A549 (cell line): ENCODE measurements at regions not wholly inside any gene's neighbourhood (a gene's known extent, or its start where the extent isn't known, plus 50 kb on each side); places are given as distances from the start of the nearest gene placed in this dataset.

ENCODE experiments used
- ATAC-seq, 2 experiments: fragments of 200-7000 bp in 1 of 2; fragments of >200 bp in 1 of 2; cut with Nextera tagmentation in 1 of 2; cut with Tn5 transposase in 1 of 2; 3 replicates each; pipeline versions ENCODE4 v1.8.0 to v1.9.1; 2018 to 2020; ENCODE audit warnings: mild to moderate bottlenecking in 1 of 2, moderate library complexity in 1 of 2
- CTCF ChIA-PET: fragments of 300-600 bp; sonication (Branson Sonifier 250); formaldehyde crosslinking; extraction: SDS; loops from one replicate; lab custom pipeline; 2021; ENCODE audit warnings: antibody characterized with exemption, inconsistent platforms; lab: Yijun Ruan, JAX
- POLR2A ChIA-PET: fragments of 350-600 bp; formaldehyde crosslinking; extraction: SDS; loops from one replicate; lab custom pipeline; 2021; ENCODE audit warnings: antibody characterized with exemption, inconsistent platforms; lab: Yijun Ruan, JAX
- DNase-seq, 2 experiments: peaks; one replicate each; pipeline versions ENCODE4 v3.0.0 to v3.0.0-alpha.2; 2011 to 2016; ENCODE audit warnings: low read depth in 1 of 2, low spot score in 1 of 2
- FAIRE-seq: peaks from 2 replicates; lab custom pipeline; 2011; peaks lifted over from hg19 to GRCh38; lab: Jason Lieb, UNC
- H3K27ac ChIP-seq, 2 experiments: fragments of >200 bp; sonication (Bioruptor Twin); formaldehyde crosslinking; 3 replicates each; pipeline ENCODE4 v1.5.1; 2016 to 2017
- H3K4me1 ChIP-seq: fragments of >200 bp; sonication (Bioruptor Twin); formaldehyde crosslinking; 3 replicates; pipeline ENCODE4 v1.6.1; 2016
- H3K4me2 ChIP-seq: fragments of >200 bp; sonication (Bioruptor Twin); formaldehyde crosslinking; 3 replicates; pipeline ENCODE4 v1.6.1; 2016
- H3K4me3 ChIP-seq: fragments of >200 bp; sonication (Bioruptor Twin); formaldehyde crosslinking; 3 replicates; pipeline ENCODE4 v1.5.1; 2016
- H3K9me3 ChIP-seq: fragments of >200 bp; sonication (Bioruptor Twin); formaldehyde crosslinking; 3 replicates; pipeline ENCODE4 v1.6.1; 2016
- BCL3 ChIP-seq: fragments of >200 bp; sonication (Bioruptor Twin); formaldehyde crosslinking; IDR thresholded peaks from 3 replicates; pipeline ENCODE4 v1.6.1; 2016
- CBX2 ChIP-seq: fragments of 200-600 bp; sonication (generic); IDR thresholded peaks from 2 replicates; pipeline ENCODE4 v1.6.1; 2016; ENCODE audit warnings: low read depth, mild to moderate bottlenecking, borderline replicate concordance
- CHD4 ChIP-seq: fragments of 200-600 bp; sonication (generic); IDR thresholded peaks from 2 replicates; pipeline ENCODE4 v1.6.1; 2016; ENCODE audit warnings: antibody characterized with exemption, mild to moderate bottlenecking, borderline replicate concordance
- EHF ChIP-seq: fragments of 250-450 bp; sonication (Bioruptor Pico); IDR thresholded peaks from 2 replicates; pipeline ENCODE4 v1.5.0; 2020; ENCODE audit warnings: mild to moderate bottlenecking
- ESRRA ChIP-seq: fragments of 150-350 bp; IDR thresholded peaks from 2 replicates; pipeline ENCODE4 v1.6.1; 2014; ENCODE audit warnings: mild to moderate bottlenecking, low read length, borderline replicate concordance
- FOSB ChIP-seq: fragments of 250-450 bp; sonication (Bioruptor Pico); IDR thresholded peaks from 2 replicates; pipeline ENCODE4 v1.5.0; 2020; ENCODE audit warnings: mild to moderate bottlenecking, moderate library complexity
- HEYL ChIP-seq: fragments of 250-450 bp; sonication (Bioruptor Pico); IDR thresholded peaks from 2 replicates; pipeline ENCODE4 v1.8.0; 2021; ENCODE audit warnings: mild to moderate bottlenecking, moderate library complexity
- KDM5A ChIP-seq: fragments of 200-600 bp; sonication (generic); IDR thresholded peaks from 2 replicates; pipeline ENCODE4 v1.6.1; 2016; ENCODE audit warnings: antibody characterized with exemption, mild to moderate bottlenecking
- NFE2L2 ChIP-seq: fragments of 150-350 bp; conservative IDR thresholded peaks from 2 replicates; pipeline ENCODE4 v1.6.1; 2014; ENCODE audit warnings: low read length
- PHF8 ChIP-seq: fragments of 200-600 bp; sonication (generic); IDR thresholded peaks from 2 replicates; pipeline ENCODE4 v1.6.1; 2016; ENCODE audit warnings: low read depth, mild to moderate bottlenecking, antibody characterized with exemption, moderate library complexity, borderline replicate concordance
- RARB ChIP-seq: fragments of 250-450 bp; sonication (Bioruptor Pico); IDR thresholded peaks from 2 replicates; pipeline ENCODE4 v1.8.0; 2021; ENCODE audit warnings: mild to moderate bottlenecking, moderate library complexity
- RCOR1 ChIP-seq: fragments of 150-350 bp; IDR thresholded peaks from 2 replicates; pipeline ENCODE4 v1.6.1; 2014; ENCODE audit warnings: antibody characterized with exemption, low read length, low read depth
- RFX5 ChIP-seq: fragments of 450-650 bp; IDR thresholded peaks from 2 replicates; pipeline ENCODE4 v1.7.1; 2014; ENCODE audit warnings: antibody characterized with exemption, mild to moderate bottlenecking, moderate library complexity
- RNF2 ChIP-seq: fragments of 200-600 bp; sonication (generic); IDR thresholded peaks from 2 replicates; pipeline ENCODE4 v1.6.1; 2016; ENCODE audit warnings: low read depth, mild to moderate bottlenecking, antibody characterized with exemption, moderate library complexity, borderline replicate concordance
- TP53 ChIP-seq: fragments of 250-450 bp; sonication (Bioruptor Pico); IDR thresholded peaks from 2 replicates; pipeline ENCODE4 v1.5.0; 2021; ENCODE audit warnings: mild to moderate bottlenecking, moderate library complexity
- ZC3H11A ChIP-seq: fragments of 450-650 bp; IDR thresholded peaks from 2 replicates; pipeline ENCODE4 v1.6.1; 2014; ENCODE audit warnings: antibody characterized with exemption, mild to moderate bottlenecking
- ZFP36 ChIP-seq: fragments of 450-650 bp; IDR thresholded peaks from 2 replicates; pipeline ENCODE4 v1.6.1; 2014; ENCODE audit warnings: borderline replicate concordance; ENCODE audit not compliant: partially characterized antibody
- WGBS: methylation state at CpG from one replicate; pipeline ENCODE4 v1.1.6; 2017; ENCODE audit errors: missing lambda C conversion rate; 5-methylcytosine and 5-hydroxymethylcytosine counted together
- TF ChIP-seq, protein P1 (sequence below): fragments of 250-450 bp; sonication (Bioruptor Pico); IDR thresholded peaks from 2 replicates; pipeline ENCODE4 v1.5.0; 2021; ENCODE audit warnings: mild to moderate bottlenecking, moderate library complexity, borderline replicate concordance
- TF ChIP-seq, protein P2 (sequence below): fragments of 200-600 bp; sonication (generic); IDR thresholded peaks from 2 replicates; pipeline ENCODE4 v1.6.1; 2016; ENCODE audit warnings: antibody characterized with exemption, mild to moderate bottlenecking, moderate library complexity

GRCh38 chr6:78629154-78629721, 238.1 kb upstream of the IRAK1BP1 start:
- no peak overlapping the region for H3K27ac ChIP-seq
- TF ChIP-seq CHD4, result no peak
- no peak for TF ChIP-seq ZFP36
- TF ChIP-seq ZC3H11A, result no peak
- TF ChIP-seq RFX5, result no peak
- TF ChIP-seq TP53 (CRISPR knock-in tag), result no peak
- no peak for TF ChIP-seq CBX2
- TF ChIP-seq PHF8, result no peak
- no peaks in the 10 kb centered on the region for H3K4me1 ChIP-seq
- H3K4me3 ChIP-seq, result no peak overlapping the region
- FAIRE-seq (no peak), ATAC-seq (no peak), DNase-seq (no peak)
- WGBS, result 89% methylated on average over 16 of the region's 27 CpGs
- CTCF ChIA-PET, result no interaction called here
- POLR2A ChIA-PET, result no interaction called here
- no peak overlapping the region for H3K4me2 ChIP-seq
- no peaks in the 10 kb centered on the region for H3K9me3 ChIP-seq

DNA sequence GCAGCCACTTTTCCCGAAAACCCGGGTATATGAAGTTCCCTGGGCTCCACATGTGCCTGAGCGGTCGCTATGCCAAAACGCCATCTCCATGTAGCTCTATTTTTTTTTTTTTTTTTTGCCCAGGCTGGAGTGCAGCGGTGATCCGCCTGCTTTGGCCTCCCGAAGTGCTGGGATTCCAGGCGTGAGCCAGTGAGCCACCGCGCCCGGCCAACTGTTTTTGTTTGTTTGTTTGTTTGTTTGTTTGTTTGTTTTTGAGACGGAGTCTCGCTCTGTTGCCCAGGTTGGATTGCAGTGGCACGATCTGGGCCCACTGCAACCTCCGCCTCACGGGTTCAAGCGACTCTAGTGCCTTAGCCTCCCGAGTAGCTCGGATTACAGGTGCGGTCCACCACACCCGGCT, 237.5 kb upstream of the IRAK1BP1 start:
- ATAC-seq (no peak), DNase-seq (no peak), FAIRE-seq (no peak)
- ChIA-PET POLR2A (no interaction called here), CTCF (no interaction called here)
- H3K9me3 ChIP-seq, result no peaks in the 10 kb centered on the region
- no peak overlapping the region for H3K27ac ChIP-seq
- 85% methylated on average over 22 of the region's 22 CpGs for WGBS
- H3K4me2 ChIP-seq, result no peak overlapping the region
- no peak overlapping the region for H3K4me3 ChIP-seq
- no peaks in the 10 kb centered on the region for H3K4me1 ChIP-seq
- TF ChIP-seq RCOR1 (no peak), EHF (no peak), HEYL (CRISPR knock-in tag) (no peak), KDM5A (no peak), FOSB (CRISPR knock-in tag) (no peak), BCL3 (no peak), RNF2 (no peak), RARB (CRISPR knock-in tag) (no peak), ESRRA (no peak), NFE2L2 (no peak)
- TF ChIP-seq, protein P1, sequence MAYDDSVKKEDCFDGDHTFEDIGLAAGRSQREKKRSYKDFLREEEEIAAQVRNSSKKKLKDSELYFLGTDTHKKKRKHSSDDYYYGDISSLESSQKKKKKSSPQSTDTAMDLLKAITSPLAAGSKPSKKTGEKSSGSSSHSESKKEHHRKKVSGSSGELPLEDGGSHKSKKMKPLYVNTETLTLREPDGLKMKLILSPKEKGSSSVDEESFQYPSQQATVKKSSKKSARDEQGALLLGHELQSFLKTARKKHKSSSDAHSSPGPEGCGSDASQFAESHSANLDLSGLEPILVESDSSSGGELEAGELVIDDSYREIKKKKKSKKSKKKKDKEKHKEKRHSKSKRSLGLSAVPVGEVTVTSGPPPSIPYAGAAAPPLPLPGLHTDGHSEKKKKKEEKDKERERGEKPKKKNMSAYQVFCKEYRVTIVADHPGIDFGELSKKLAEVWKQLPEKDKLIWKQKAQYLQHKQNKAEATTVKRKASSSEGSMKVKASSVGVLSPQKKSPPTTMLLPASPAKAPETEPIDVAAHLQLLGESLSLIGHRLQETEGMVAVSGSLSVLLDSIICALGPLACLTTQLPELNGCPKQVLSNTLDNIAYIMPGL, result no peak
- TF ChIP-seq, protein P2, sequence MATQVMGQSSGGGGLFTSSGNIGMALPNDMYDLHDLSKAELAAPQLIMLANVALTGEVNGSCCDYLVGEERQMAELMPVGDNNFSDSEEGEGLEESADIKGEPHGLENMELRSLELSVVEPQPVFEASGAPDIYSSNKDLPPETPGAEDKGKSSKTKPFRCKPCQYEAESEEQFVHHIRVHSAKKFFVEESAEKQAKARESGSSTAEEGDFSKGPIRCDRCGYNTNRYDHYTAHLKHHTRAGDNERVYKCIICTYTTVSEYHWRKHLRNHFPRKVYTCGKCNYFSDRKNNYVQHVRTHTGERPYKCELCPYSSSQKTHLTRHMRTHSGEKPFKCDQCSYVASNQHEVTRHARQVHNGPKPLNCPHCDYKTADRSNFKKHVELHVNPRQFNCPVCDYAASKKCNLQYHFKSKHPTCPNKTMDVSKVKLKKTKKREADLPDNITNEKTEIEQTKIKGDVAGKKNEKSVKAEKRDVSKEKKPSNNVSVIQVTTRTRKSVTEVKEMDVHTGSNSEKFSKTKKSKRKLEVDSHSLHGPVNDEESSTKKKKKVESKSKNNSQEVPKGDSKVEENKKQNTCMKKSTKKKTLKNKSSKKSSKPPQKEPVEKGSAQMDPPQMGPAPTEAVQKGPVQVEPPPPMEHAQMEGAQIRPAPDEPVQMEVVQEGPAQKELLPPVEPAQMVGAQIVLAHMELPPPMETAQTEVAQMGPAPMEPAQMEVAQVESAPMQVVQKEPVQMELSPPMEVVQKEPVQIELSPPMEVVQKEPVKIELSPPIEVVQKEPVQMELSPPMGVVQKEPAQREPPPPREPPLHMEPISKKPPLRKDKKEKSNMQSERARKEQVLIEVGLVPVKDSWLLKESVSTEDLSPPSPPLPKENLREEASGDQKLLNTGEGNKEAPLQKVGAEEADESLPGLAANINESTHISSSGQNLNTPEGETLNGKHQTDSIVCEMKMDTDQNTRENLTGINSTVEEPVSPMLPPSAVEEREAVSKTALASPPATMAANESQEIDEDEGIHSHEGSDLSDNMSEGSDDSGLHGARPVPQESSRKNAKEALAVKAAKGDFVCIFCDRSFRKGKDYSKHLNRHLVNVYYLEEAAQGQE, result no peak
